Activated naive CD8-positive, alpha-beta T cell treated with anti-CD3 and anti-CD28 coated beads, Interleukin-2, amount 50 U/mL, for 24 hours (primary cell): ENCODE measurements at regions not wholly inside any gene's neighbourhood (a gene's known extent, or its start where the extent isn't known, plus 50 kb on each side); places are given as distances from the start of the nearest gene placed in this dataset.

Source experiments
- ATAC-seq: fragments of 150-1000 bp; cut with Tn5 transposase; one replicate; pipeline ENCODE4 v1.10.0; 2021
- DNase-seq: peaks from one replicate; pipeline ENCODE4 v3.0.0; 2021
- H3K27ac Mint-ChIP-seq: one replicate; pipeline ENCODE4 v1.8.0; 2021; ENCODE audit warnings: mild to moderate bottlenecking, mixed read lengths
- H3K27me3 Mint-ChIP-seq: one replicate; pipeline ENCODE4 v1.8.0; 2021; ENCODE audit warnings: mixed read lengths
- H3K36me3 Mint-ChIP-seq: one replicate; pipeline ENCODE4 v1.8.0; 2021; ENCODE audit warnings: low read depth, mixed read lengths
- H3K4me1 Mint-ChIP-seq: one replicate; pipeline ENCODE4 v1.8.0; 2021; ENCODE audit warnings: mixed read lengths
- H3K4me3 Mint-ChIP-seq: one replicate; pipeline ENCODE4 v1.8.0; 2021; ENCODE audit warnings: mild to moderate bottlenecking, moderate library complexity, mixed read lengths
- H3K9me3 Mint-ChIP-seq: one replicate; pipeline ENCODE4 v1.8.0; 2021; ENCODE audit warnings: mixed read lengths

GRCh38 chr9:85414390-85414789 lies 327.4 kb downstream of the AGTPBP1 start:
- H3K27me3 Mint-ChIP-seq = peaks cover 2% of the 10 kb centered on the region
- H3K27ac Mint-ChIP-seq = no peak overlapping the region
- DNase-seq (no peak), ATAC-seq (no peak)
- H3K4me3 Mint-ChIP-seq = no peak overlapping the region
- no peaks in the 10 kb centered on the region for H3K9me3 Mint-ChIP-seq
- no peaks in the 10 kb centered on the region for H3K4me1 Mint-ChIP-seq
- no peaks in the 10 kb centered on the region for H3K36me3 Mint-ChIP-seq

DNA sequence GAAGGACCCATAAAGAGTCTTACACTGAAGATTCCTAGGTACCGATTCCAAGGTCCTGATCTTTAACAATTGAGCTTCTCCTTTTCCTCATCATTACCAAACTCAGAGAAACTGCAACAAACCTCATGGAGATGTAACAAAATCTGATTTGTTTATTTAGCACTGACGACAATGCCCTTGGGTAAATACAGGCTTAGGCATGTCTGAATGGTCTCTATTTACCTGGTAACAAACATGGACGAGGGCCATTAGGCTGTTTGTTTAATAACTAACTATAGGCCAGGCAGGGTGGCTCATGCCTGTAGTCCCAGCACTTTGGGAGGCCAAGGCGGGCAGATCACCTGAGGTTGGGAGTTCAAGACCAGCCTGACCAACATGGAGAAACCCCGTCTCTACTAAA lies 333.3 kb downstream of the AGTPBP1 start:
- DNase-seq = no peak
- no peaks in the 10 kb centered on the region for H3K36me3 Mint-ChIP-seq

GRCh38 chr9:85405566-85405950 lies 336.2 kb downstream of the AGTPBP1 start:
- H3K4me1 Mint-ChIP-seq = no peaks in the 10 kb centered on the region
- ATAC-seq (no peak), DNase-seq (no peak)
- H3K9me3 Mint-ChIP-seq = no peaks in the 10 kb centered on the region
- H3K27ac Mint-ChIP-seq = no peak overlapping the region
- H3K27me3 Mint-ChIP-seq = peaks cover 4% of the 10 kb centered on the region
- H3K36me3 Mint-ChIP-seq = no peaks in the 10 kb centered on the region
- H3K4me3 Mint-ChIP-seq = no peak overlapping the region

More for the DNA sequence above, 333.3 kb downstream of the AGTPBP1 start:
- H3K27me3 Mint-ChIP-seq = peaks cover 2% of the 10 kb centered on the region
- H3K9me3 Mint-ChIP-seq = no peaks in the 10 kb centered on the region
- H3K27ac Mint-ChIP-seq = no peak overlapping the region
- no peak for ATAC-seq
- H3K4me3 Mint-ChIP-seq = no peak overlapping the region
- H3K4me1 Mint-ChIP-seq = no peaks in the 10 kb centered on the region

- ATAC-seq = no peak
- Mint-ChIP-seq H3K27me3 (peaks cover 4% of the 10 kb centered on the region), H3K4me1 (no peaks in the 10 kb centered on the region), H3K36me3 (no peaks in the 10 kb centered on the region), H3K9me3 (no peaks in the 10 kb centered on the region), H3K4me3 (no peak overlapping the region), H3K27ac (no peak overlapping the region)
- DNase-seq = no peak
These were observed 336.7 kb downstream of the AGTPBP1 start for GRCh38 chr9:85404911-85405565.

DNA sequence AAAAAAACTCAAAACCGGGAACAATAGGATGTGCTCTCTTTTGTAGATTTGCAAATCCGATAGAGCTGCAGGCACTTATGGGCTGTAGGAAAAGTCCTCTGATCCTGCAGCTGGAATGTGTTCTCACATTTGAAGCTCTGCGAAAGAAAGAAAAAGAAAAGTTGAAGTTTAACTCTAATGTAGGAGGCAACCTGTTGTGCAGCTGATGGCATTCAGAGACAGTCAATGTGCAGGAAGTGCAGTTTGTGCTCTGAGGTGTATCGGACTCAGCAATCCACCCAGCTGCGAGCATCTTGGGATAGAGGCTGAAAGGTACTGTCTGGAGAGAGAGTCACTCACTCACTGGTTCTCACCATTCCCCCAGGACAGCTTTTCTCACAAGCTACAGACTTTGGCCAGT lies 339.2 kb downstream of the AGTPBP1 start:
- H3K36me3 Mint-ChIP-seq = no peaks in the 10 kb centered on the region
- H3K27me3 Mint-ChIP-seq = peaks cover 4% of the 10 kb centered on the region

DNA sequence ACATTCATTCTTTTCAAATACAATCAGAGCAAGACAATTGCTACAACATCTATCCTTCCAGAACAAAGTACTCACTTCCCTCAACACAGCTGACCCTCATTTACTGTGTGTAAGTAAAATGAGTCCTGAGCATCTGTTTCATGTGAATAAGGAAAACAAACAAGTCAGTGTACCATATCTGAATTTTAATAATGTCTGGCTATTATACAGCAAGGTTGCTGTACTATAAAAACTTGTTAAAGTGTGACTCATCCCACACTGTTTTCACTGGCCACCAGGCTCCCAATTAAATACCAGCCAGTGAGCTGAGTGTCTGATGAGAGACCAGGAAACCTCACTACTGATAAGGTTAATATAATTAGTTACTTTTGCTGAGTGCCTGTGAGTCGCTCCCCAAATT lies 339.8 kb downstream of the AGTPBP1 start:
- H3K27me3 Mint-ChIP-seq = peaks cover 4% of the 10 kb centered on the region
- H3K4me3 Mint-ChIP-seq = no peak overlapping the region
- no peak for DNase-seq
- no peak for ATAC-seq
- H3K36me3 Mint-ChIP-seq = no peaks in the 10 kb centered on the region
- no peaks in the 10 kb centered on the region for H3K9me3 Mint-ChIP-seq
- H3K4me1 Mint-ChIP-seq = no peaks in the 10 kb centered on the region
- H3K27ac Mint-ChIP-seq = no peak overlapping the region

More for the DNA sequence above, 339.2 kb downstream of the AGTPBP1 start:
- no peak overlapping the region for H3K4me3 Mint-ChIP-seq
- no peak for ATAC-seq
- no peaks in the 10 kb centered on the region for H3K9me3 Mint-ChIP-seq
- H3K4me1 Mint-ChIP-seq = no peaks in the 10 kb centered on the region
- no peak overlapping the region for H3K27ac Mint-ChIP-seq
- no peak for DNase-seq

- no peaks in the 10 kb centered on the region for H3K9me3 Mint-ChIP-seq
- DNase-seq (no peak), ATAC-seq (no peak)
- no peaks in the 10 kb centered on the region for H3K4me1 Mint-ChIP-seq
- H3K36me3 Mint-ChIP-seq = no peaks in the 10 kb centered on the region
- H3K4me3 Mint-ChIP-seq = no peak overlapping the region
- peaks cover 16% of the 10 kb centered on the region for H3K27me3 Mint-ChIP-seq
- no peak overlapping the region for H3K27ac Mint-ChIP-seq
These were observed 344.7 kb downstream of the AGTPBP1 start for GRCh38 chr9:85397005-85397404.

DNA sequence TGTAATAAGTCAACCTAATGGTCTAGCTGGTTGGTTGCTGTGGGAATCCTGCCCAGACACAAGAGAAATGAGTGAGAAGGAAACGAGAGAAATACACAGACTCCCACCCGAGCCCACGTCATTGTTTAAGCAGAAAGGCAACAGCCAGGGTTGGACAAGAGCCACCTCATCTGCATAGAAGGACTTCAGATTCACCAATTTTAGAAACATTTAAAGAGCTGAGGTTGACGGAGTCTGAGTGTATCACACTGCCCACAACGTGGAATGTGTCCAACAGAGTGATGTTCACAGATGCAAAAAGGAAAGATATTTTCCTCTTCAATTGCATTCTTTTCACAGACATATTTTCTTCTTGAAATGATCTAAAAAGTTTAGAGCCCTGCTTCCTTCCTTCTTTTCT lies 349.5 kb downstream of the AGTPBP1 start:
- Mint-ChIP-seq H3K27me3 (peaks cover 16% of the 10 kb centered on the region), H3K9me3 (no peaks in the 10 kb centered on the region), H3K27ac (no peak overlapping the region), H3K4me1 (no peaks in the 10 kb centered on the region), H3K4me3 (no peak overlapping the region), H3K36me3 (no peaks in the 10 kb centered on the region)
- DNase-seq (no peak), ATAC-seq (no peak)

DNA sequence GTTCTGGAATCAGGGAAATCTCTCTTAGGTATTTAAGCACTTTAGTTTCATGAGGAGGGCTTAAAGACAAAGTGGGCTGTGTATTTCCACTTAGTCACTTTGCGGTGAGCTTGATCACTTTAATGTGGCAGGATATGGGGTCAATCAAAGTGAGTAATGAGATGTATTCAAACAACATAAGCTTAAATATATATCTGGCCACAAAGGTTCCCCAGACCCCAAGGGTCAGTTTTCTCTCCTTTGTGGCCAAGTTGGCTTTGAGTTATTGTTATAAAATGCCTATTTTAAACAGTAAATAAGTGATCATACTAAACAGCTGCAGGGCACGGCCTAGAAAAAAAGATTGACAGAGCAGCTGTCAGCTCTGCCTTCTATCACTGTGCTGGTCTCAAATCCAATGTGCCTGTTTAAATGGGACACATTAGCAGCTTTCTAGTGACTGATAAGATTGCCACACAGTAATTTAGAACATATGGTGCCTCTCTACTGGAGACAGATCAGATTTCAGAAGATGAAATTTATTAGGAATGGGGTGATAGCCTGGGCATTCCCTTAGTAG lies 363.9 kb downstream of the AGTPBP1 start:
- Mint-ChIP-seq H3K27me3 (peaks cover 4% of the 10 kb centered on the region), H3K4me1 (peaks cover 4% of the 10 kb centered on the region), H3K27ac (no peak overlapping the region), H3K9me3 (no peaks in the 10 kb centered on the region), H3K36me3 (no peaks in the 10 kb centered on the region), H3K4me3 (no peak overlapping the region)
- DNase-seq = peak; percentile 3
- ATAC-seq = peak; percentile 49

- no peaks in the 10 kb centered on the region for H3K27me3 Mint-ChIP-seq
- H3K4me3 Mint-ChIP-seq = no peak overlapping the region
- no peaks in the 10 kb centered on the region for H3K9me3 Mint-ChIP-seq
- no peaks in the 10 kb centered on the region for H3K36me3 Mint-ChIP-seq
- DNase-seq (no peak), ATAC-seq (no peak)
- H3K27ac Mint-ChIP-seq = no peak overlapping the region
- no peaks in the 10 kb centered on the region for H3K4me1 Mint-ChIP-seq
These were observed 373.0 kb downstream of the AGTPBP1 start for GRCh38 chr9:85368781-85369180.

GRCh38 chr9:85359161-85359560 lies 382.6 kb downstream of the AGTPBP1 start:
- Mint-ChIP-seq H3K4me3 (no peak overlapping the region), H3K27ac (no peak overlapping the region), H3K36me3 (no peaks in the 10 kb centered on the region), H3K9me3 (no peaks in the 10 kb centered on the region), H3K4me1 (no peaks in the 10 kb centered on the region), H3K27me3 (peaks cover 14% of the 10 kb centered on the region)
- DNase-seq (no peak), ATAC-seq (no peak)

- H3K27ac Mint-ChIP-seq = no peak overlapping the region
- ATAC-seq (no peak), DNase-seq (no peak)
- H3K4me3 Mint-ChIP-seq = no peak overlapping the region
- H3K36me3 Mint-ChIP-seq = no peaks in the 10 kb centered on the region
- peaks cover 4% of the 10 kb centered on the region for H3K9me3 Mint-ChIP-seq
- no peaks in the 10 kb centered on the region for H3K4me1 Mint-ChIP-seq
- H3K27me3 Mint-ChIP-seq = no peaks in the 10 kb centered on the region
These were observed 392.7 kb downstream of the AGTPBP1 start for GRCh38 chr9:85349046-85349445.

DNA sequence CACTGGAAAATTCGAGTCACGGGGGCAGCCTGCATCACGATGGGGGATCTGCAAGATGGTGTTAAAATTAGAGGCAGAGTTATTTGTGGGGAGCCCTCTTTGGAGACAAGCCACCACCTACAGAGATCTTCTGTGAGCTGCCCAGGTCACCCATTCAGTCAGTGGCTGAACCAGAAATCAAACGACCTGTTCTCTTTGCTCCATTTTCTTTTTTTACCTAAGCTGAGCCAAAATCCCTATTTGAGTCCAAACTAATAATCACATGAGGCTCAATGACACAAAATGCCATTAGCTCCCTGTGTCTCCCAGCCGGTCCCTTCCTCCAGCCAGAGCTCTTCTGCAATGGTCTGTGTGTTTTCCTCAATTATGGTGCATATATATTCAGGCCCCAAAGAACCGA lies 394.2 kb downstream of the AGTPBP1 start:
- no peaks in the 10 kb centered on the region for H3K4me1 Mint-ChIP-seq
- no peaks in the 10 kb centered on the region for H3K27me3 Mint-ChIP-seq
- H3K4me3 Mint-ChIP-seq = no peak overlapping the region
- ATAC-seq (no peak), DNase-seq (no peak)
- H3K9me3 Mint-ChIP-seq = peaks cover 4% of the 10 kb centered on the region
- H3K36me3 Mint-ChIP-seq = no peaks in the 10 kb centered on the region
- no peak overlapping the region for H3K27ac Mint-ChIP-seq

DNA sequence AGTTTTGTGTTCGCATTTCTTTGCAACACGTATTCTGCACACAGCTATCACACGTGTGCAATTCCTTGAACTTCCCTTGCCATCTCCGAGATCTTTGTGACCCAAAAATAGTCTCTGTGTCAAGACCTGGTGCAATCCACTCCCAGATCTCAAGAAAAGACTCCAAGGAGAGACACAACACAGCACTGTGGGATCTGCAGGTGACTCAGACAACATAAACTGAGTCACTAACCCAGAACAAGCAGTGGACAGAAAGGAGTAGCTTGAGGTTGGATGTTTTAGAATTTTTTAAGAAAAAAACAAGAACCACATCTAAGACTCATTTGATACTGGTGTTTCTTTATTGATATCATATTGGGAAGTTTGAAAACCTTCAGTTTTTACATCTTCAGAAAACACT lies 396.9 kb downstream of the AGTPBP1 start:
- ATAC-seq = no peak
- H3K4me1 Mint-ChIP-seq = no peaks in the 10 kb centered on the region

DNA sequence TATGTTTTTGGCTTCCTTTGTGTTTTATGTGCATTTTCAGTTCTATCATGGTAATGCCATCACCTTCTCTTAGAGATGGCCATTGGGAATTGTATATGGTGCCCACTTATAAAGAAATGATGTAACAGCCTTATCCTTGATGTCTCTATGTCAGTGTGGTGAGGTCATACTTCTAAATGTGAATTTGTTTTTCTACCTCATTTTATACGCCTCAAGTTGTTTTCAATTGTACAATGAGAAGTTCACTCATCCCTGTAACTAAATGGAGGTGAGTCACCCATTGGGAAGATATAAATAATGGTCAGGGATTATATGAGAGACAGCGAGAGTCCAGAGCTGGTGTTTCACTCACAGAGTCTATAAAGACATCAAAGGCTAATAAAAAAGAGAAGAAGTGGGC lies 402.4 kb downstream of the AGTPBP1 start:
- Mint-ChIP-seq H3K4me3 (no peak overlapping the region), H3K27ac (no peak overlapping the region), H3K27me3 (peaks cover 4% of the 10 kb centered on the region), H3K36me3 (no peaks in the 10 kb centered on the region), H3K4me1 (no peaks in the 10 kb centered on the region), H3K9me3 (no peaks in the 10 kb centered on the region)
- no peak for ATAC-seq
- DNase-seq = no peak

More for the DNA sequence above, 396.9 kb downstream of the AGTPBP1 start:
- no peak for DNase-seq
- Mint-ChIP-seq H3K27ac (no peak overlapping the region), H3K9me3 (no peaks in the 10 kb centered on the region), H3K4me3 (no peak overlapping the region), H3K36me3 (no peaks in the 10 kb centered on the region), H3K27me3 (peaks cover 4% of the 10 kb centered on the region)

GRCh38 chr9:85334228-85334627 lies 407.5 kb downstream of the AGTPBP1 start:
- no peak overlapping the region for H3K27ac Mint-ChIP-seq
- H3K27me3 Mint-ChIP-seq = no peaks in the 10 kb centered on the region
- DNase-seq = no peak
- no peaks in the 10 kb centered on the region for H3K4me1 Mint-ChIP-seq
- no peaks in the 10 kb centered on the region for H3K9me3 Mint-ChIP-seq
- H3K36me3 Mint-ChIP-seq = no peaks in the 10 kb centered on the region
- H3K4me3 Mint-ChIP-seq = no peak overlapping the region
- no peak for ATAC-seq
